CMK (cell line): ENCODE measurements at regions not wholly inside any gene's neighbourhood (a gene's known extent, or its start where the extent isn't known, plus 50 kb on each side); places are given as distances from the start of the nearest gene placed in this dataset.
"Not testable (repeated sequence)": the region's sequence is repeated elsewhere in the genome, so short reads cannot be mapped to it uniquely, and the experiment has no call there.

Source experiments
- DNase-seq: peaks from one replicate; pipeline ENCODE4 v3.0.0-alpha.2; 2010; ENCODE audit warnings: low read depth

DNA sequence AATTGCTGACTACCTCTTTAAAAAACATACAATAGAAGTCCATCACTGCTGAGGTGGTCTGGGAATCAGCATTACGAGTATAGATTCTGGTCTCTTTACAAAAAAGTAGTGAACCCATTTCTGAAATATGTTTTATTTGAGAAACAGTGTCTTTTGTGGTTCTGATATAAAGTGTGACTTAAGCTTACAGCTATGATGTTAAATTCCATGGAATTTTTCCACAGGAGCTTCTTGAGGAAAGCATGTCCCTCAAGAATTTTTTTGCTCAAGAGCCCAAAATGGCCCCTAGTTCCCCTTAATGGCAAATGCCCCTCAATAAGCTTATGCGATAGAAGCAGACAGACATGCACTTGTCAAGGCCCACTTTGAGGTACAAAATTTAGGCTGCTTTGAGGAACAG is 265.7 kb downstream of the FAM170A start:
- no peak for DNase-seq

DNA sequence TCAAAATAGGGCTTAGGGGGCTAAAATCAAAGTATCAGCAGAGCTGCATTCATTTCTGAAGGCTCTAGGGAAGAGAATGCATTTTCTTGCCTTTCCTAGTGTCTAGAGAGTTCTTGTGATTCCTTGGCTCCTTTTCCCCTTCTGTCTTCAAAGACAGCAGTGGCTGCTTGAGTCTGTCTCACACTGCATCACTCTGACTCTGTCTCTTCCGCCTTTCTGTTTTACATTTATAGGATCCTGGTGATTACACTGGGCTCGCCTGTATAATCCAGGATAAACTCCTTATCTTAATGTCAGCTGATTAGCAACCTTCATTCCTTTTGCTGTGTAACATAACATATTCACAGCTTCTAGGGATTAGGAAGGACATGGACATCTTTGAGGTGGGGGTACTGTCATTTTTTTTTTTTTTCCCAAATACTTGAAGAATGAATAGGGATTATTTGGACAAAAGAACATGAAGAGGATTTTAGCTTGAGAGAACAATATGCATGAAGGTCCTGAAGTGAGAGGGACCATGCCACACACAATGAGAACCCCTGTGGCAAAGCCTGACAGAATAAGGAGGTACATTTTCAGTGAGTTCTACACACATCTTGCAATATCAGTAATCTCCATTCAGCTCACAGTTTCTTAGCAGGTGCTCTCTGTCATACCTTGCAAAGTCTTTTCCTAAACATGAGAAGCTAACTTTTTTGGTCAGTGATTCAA is 267.6 kb downstream of the FAM170A start:
- no peak for DNase-seq

DNA sequence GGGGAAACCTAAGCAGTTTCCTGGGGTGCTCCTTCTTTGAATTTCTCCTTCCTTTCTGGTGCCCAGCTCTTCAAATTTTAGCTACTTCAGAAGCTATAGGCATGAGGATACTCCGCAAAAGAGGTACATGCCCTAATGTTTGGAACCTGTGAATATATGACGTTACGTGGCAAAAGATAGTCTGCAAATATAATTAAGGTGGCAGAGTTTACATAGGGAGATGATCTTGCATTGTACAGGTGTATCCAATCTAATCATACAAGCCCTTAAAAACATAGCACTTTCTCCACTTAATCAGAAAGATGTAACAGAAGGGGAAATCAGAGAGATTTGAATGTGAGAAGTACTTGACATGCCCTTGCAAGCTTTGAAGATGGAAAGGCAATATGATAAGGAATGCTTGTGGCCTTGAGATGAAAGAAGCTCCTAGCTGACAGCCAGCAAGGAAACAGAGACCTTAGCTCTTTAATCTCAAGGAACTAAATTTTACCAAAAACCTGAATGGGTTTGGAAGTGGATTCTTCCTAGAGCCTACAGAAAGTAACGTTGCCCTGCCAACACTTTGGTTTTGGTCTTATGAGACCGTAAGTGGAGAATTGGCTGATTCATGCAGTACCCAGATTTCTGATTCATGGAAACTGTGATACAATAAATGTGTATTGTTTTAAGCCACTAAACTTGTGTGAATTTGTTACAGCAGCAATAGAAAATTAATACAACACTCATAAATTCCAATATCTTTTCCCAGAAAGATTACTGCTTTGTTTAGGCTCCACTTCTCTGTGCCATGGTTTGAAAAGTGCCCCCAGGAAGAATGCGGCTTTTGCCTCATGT is 268.4 kb downstream of the FAM170A start:
- DNase-seq: no peak

DNA sequence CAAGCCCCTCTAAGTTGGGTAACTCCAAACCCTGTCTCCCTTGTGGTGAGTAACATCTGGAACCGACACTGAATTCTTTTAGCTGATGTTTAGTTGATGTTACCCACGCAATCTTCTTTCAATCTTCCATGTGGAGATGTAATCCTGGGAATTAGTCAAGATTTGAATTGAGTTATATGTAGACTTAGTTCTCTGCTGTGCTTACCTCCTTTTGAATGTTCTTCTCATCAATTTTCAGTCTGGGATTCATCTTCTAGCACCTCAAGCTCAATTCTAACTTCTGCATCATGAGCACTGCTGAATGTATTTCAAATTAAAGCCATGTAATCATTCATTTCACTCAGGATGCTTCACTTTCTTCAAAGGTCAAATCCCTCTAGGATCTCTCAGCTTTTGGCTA is 270.6 kb downstream of the FAM170A start:
- no peak for DNase-seq

DNA sequence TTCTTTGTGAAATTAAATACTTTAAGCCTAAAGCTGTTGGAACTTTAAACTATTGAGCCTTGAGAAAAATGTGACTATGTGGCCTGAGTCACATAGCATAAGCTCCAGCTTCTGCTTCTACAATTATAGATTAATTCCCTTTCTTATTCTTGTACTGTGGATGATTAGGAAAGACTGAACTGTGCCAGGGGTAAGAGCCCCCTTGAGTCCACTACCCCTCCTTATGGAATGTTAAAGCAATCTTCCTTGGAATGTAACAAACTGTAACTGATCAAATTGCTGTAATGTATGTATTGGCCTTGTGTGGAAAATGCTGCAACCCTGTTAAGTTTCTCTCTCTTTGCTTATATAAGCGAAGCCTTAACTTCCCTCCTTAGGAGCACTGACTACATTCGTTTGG is 273.2 kb downstream of the FAM170A start:
- no peak for DNase-seq

DNA sequence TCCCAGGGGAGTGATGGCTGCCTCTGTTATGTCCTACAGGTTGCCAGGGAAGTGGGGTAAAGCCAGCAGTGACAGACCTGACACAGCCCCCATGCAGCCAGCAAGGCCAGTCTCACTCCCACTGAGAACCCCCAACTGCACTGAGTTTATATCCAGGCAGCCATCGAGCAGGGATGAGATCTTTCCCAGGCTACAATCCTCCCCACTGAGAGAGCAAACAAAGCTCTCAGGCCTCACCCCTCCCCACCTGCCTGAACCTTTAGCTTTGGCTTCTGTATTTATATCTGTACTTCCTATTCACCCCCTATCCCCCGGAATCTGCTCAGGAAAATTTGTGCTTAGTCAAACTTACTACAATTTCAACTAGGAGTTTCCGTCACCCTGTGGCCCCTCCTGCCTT is 284.1 kb downstream of the FAM170A start:
- no peak for DNase-seq

DNA sequence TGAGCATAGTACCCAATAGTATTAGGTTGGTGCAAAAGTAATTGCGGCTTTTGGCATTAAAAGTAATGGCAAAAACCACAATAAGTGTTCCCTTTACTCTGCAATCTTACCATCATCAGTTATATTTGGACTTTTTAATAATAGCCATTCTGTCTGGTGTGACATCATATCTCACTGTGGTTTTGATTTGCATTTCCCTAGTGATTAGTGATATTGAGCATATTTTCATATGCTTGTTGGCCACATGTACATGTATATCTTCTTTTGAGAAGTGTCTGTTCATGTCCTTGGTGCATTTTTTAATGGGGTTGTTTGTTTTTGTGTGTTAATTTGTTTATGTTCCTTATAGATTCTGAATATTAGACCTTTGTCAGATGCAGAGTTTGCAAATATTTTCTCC is 289.9 kb downstream of the FAM170A start:
- no peak for DNase-seq

DNA sequence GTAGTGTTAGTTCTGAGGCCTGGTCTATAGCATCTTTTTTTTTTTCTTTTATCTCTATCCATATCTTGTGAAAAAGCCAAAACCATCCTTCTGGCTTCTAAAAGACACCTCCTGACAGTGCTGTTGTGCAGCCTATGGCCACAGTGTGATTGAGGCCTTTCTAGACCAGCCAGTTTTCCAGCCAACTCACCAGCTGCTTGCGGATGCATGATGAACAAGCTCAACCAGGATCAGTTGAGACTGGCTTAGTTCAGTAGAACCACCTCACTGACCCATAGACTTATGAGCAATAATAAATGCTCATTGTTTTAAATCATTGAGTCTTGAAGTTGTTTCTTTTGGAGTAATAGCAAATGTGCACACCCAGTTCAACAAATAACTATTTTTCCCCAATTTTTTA is 296.9 kb downstream of the FAM170A start:
- no peak for DNase-seq

DNA sequence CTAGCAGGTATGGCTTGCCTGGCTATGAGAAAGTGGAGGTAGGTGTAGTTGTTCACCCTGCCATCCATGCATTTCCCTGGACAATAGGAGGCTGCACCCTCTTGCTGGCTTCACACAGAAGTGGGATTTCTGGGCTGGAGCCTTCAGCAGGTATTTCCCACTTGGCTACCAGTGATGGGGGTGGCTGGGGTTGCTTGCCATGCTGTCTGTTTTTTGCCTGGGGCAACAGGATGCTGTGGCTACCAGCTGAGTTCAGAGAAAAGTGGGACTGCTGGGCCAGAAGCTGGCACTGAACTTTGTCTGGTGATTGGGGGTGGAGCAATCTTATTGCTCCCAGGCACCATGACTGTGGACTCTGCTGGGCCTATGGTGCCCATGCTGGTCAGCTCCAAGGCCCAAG is 299.6 kb downstream of the FAM170A start:
- DNase-seq: no peak

DNA sequence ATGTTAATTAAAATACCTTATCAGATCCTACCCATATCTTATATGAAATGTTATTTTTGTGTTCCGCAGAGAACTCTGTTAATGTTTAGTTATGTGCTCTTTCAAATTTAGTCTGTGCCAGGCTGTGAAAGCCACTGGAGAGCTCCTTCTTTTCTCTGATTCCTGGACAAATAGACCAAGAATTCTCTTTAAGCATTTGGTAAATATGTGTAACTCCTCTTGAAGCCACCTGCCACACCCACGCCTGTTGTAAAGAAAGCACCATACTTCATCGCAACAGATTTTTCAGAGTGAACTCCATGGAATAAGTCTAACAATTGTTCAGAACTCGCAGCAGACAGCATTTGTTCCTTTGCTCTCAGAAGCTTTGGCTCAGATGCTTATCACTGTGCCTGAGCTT is 301.1 kb downstream of the FAM170A start:
- DNase-seq: no peak

DNA sequence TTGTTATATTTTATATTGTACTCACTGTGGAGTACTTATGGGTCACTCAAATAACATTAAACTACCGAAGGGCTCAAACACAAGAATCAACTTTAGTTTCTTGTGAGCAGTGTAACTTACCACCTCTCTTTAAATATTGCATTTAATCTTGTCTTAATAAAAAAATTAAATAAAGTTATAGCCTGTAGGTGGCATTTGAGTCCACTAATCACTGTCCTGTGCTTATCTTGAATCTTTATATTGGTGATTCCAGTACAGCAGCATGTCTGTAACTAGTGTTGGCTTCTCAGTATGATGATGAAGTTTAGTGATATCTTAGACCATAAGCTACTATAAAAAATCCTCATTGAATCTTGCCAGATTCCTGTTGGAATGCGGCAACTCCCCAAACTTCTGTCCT is 313.8 kb downstream of the FAM170A start:
- no peak for DNase-seq

DNA sequence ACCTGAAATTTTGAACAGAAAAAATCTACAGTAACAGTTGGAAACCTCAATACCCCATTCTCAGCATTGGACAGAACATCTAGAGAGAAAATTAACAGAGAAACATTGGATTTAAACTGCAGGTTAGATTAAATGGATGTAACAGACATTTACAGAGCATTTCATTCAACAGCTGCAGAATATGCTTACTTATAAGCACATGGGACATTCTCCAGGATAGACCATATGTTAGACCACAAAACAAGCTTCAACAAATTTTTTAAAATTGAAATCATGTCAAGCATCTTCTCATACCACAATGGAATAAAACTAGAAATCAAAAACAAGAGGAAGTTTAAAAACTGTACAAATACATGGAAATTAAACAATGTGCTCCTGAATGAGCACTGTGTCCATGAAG is 316.3 kb downstream of the FAM170A start:
- no peak for DNase-seq

DNA sequence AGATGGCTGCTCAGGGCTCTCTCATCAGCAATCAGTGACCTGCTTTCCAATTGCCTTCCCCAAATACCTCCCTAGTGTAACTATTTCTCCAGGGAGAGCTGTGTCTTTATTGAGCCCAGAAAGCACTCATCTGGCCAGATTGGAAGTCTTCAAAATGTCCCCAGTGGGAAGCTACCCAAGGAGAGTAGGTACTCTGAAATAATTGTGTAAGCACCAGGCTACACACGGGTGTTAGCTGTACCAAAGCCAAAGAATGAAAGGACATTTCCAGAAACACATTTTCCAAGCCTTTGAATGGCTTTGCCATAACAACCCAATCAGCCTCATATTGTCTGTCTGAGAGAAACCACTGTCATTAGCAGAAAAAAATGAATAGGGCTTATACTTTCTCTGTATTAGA is 318.8 kb downstream of the FAM170A start:
- no peak for DNase-seq

DNA sequence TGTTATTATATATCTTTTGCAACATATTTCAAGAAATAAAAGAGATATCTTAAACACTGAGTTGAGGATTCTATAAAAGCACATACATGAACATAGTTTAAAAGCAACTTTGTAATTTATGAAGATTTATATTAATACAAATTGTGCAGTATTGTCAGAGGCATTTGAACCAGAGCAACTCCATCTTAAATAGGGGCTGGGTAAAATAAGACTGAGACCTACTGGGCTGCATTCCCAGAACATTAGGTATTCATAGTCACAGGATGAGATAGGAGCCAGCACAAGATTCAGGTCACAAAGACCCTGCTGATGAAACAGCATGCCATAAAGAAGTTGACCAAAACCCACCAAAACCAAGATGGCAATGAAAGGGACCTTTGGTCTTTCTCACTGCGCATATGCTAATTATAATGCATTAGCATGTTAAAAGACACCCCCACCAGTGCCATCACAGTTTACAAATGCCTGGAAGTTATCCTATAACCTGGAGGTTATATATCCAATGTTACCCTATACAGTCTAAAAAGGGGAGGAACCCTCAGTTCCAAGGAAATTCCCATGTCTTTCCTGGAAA is 320.2 kb downstream of the FAM170A start:
- no peak for DNase-seq

DNA sequence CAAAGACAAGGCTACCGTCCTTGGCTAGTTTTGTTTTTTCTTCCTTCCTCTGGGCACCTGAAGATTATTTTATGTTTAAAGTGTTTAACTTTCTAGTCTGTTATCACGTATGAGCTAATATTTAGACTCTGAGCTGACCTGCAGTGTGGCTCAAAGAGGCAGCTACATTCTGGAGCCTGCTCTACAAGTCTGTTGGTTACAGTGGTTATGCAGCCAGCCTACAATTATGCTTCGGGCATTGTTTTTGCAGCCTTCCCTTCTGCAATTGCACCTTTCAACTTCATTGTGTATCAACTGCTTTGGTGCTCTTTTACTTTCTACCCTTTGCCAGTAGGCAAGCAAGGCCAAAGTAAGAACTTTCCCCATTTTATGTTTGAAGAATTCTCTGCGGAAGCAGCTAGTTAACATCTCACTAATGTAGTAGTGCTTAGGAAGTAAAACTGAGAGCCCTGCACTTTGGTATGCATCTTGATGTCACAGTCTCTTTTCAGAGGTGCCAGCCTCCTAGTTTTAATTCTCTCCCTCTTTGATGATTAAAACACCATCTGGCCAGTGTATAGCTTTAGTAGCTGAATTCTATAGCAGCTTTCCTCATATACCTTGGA is 322.1 kb downstream of the FAM170A start:
- no peak for DNase-seq

DNA sequence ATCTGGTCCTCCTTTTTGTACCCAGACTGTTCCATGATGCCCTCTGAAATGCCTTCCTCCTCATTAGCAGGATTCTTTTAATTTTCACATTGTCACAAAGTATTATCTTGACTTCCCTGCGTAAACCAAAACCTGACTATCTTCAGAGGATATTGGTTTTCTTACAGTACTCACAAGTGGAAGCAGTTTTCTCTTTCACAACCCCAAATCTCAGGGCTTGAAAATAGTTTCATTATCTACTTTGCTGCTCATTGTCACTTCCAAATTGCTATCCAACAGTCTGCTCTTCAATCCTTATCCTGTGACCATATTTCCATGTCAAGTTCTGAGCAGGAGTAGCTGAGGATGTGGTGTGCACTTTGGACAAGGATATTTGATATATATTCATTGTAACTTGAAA is 324.1 kb downstream of the FAM170A start:
- no peak for DNase-seq

DNA sequence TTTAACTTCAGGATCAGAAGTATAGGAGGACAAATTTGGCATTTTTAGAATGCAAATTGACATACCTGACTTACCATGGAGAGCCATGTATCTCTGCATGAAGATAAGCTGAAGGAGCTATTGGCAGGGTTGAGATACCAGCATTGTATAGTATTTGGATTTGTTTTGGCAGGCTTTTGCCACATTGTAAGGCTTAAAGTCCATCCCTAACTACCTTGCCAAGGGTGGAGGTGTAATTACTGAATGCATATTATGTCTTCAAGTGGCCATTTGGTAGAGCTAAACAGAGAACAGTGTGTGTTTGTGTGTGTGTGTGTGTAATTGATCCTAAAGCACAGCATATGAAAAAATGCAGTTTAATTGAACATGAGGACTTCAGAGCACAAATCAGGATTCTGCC is 324.7 kb downstream of the FAM170A start:
- DNase-seq: no peak

DNA sequence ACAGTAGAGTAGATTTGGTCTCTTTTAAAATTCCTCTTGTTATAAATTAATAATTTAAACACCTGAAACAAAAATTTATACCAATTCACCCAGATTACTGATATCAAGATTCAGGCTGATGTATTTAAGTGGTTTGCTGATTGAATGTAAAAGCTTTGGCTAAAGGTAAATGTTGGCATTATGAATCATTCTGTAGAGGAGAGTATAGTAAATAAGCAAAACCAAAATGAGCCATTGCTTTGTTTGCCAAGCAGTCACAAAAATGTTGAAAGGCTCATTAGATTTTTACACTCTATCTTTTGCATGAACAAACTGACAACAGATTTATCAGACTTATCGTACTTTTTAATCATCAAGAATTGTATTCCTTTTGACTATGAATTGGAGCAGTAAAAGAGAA is 332.6 kb downstream of the FAM170A start:
- no peak for DNase-seq

DNA sequence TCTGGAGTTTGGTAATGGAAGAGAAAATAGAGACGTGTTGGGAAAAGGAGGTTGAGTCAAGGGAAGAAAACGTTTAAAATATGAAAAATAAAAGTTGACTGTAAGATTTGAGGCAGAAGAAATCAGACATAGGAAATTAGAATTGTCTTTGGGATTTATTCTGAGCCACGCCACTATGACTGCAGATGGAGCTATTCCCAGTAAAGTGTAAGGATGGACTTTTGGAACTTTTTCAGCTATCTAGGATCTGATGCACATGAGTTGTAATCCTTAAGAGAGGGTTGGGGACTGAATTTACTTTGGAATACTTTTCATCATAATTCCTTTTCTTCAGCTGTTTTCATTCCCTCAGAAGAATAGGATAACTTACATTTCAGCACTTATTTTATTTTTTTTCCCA is 336.7 kb downstream of the FAM170A start:
- DNase-seq: no peak

DNA sequence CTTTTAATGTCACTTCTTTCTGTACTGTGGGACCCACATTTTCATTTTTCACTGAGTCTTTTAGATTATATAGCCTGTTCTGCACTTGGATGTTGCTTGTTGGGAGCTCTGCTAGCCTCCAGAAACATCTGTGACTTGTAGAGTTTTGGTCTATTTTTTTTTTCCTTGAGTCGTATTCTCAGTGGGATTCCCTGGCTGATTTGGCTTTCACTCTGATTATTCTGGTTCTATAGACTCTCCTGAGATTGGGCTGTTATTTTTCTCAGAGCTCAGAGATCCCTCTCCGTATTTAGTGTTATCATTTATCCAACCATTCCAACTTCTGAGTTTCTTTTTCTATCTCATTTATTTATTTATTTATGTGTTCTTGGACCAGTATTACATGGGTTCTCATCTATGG is 339.3 kb downstream of the FAM170A start:
- no peak for DNase-seq

DNA sequence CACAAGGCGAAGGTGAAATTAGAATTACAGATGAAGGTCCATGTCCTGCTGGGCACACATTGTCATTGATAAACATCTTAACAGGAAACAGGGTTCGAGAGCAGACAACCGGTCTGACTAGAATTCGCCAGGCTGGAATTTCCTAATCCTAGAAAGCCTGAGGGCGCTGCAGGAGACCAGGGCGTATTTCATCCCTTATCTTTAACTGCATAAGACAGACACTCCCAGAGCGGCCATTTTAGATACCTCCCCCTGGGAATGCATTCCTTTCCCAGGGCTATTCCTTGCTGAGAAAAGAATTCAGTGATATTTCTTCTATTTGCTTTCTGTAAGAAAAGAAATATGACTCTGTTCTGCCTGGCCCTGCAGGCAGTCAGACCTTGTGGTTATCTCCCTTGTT is 357.7 kb downstream of the FAM170A start:
- DNase-seq: not testable (repeated sequence)

DNA sequence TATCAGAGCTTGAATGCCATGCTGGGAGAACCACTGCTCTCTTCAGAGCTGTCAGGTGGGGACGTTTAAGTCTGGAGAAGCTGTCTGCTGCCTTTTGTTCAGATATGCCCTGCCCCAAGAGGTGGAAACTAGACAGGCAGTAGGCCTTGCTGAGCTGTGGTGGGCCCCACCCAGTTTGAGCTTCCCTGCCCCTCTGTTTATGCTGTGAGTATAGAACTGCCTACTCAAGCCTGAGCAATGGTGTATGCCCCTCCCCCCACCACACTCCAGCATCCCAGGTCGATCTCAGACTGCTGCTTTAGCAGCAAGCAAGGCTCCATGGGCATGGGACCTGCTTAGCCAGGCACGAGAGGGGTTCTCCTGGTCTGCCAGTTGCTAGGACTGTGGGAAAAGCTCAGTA is 362.3 kb downstream of the FAM170A start:
- no peak for DNase-seq

DNA sequence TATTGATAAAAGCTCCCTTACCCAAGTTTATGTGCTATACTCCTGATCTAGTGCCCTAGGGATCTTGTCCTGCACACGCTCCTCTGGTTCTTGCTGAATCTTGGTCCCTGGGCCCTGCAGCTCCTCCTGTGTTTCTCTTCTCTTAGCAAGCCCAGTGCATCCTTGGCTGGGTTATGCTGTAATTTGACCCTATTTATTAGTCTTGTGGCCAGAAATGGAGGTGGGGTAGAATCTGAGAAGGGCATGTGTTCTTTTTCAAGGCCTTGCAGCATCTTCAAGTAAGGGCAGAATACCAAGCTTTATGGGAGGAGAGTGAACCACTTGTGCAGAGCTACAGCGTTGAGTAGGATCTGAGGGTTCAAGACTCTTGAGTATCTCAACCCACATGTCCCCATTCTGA is 366.8 kb downstream of the FAM170A start:
- DNase-seq: no peak
